ENCODE measurements at regions not wholly inside any gene's neighbourhood (a gene's known extent, or its start where the extent isn't known, plus 50 kb on each side); places are given as distances from the start of the nearest gene placed in this dataset.

DNA sequence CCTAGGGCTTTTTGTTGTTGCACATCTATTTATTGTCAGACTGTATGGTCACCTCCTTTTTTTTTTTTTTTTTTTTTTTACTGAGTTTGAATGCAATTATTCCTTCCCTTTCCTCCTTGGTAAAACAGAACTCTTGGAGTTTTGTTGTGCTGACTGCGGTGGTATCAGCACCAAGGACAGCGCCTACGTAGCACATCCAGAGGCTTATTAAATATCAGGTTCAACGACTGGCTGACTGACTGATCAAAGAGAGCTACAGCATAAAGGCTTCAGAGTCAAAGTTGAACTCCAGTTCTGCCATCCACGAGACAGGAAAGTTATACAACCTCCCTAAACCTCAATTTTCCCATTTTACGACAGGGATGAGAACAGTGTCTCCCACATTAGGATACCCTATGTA lies 86.1 kb upstream of the RBFOX1 start:
- TF ChIP-seq CTCF (conservative IDR thresholded peaks at IDR 0.05; ENCODE audit: low read depth, low read length) (no peak), CEBPB (IDR thresholded peaks at IDR 0.05; ENCODE audit: low read depth, low read length) (no peak), SMC3 (IDR thresholded peaks at IDR 0.05; ENCODE audit: low read depth, low read length) (no peak), POLR2A (IDR thresholded peaks at IDR 0.05; ENCODE audit: low read depth, low read length) (no peak), NFE2L2 (IDR thresholded peaks at IDR 0.05; ENCODE audit: low read depth, low read length) (no peak), MAZ (IDR thresholded peaks at IDR 0.05; ENCODE audit: borderline replicate concordance, low read depth, low read length) (no peak), BHLHE40 (IDR thresholded peaks at IDR 0.05; ENCODE audit: low read depth, low read length) (no peak), MXI1 (IDR thresholded peaks at IDR 0.05; ENCODE audit: borderline replicate concordance, low read depth, low read length) (no peak), MAFK (IDR thresholded peaks at IDR 0.05; ENCODE audit: low read depth, low read length) (no peak), USF2 (IDR thresholded peaks at IDR 0.05; ENCODE audit: low read depth, low read length) (no peak), CHD1 (IDR thresholded peaks at IDR 0.05; ENCODE audit: low read depth, low read length) (no peak), RAD21 (IDR thresholded peaks at IDR 0.05; ENCODE audit: low read length) (no peak), RCOR1 (IDR thresholded peaks at IDR 0.05; ENCODE audit: insufficient replicate concordance, low read length) (no peak), FOS (IDR thresholded peaks at IDR 0.05; ENCODE audit: low read depth, low read length) (no peak)
